ENCODE measurements at regions not wholly inside any gene's neighbourhood (a gene's known extent, or its start where the extent isn't known, plus 50 kb on each side); places are given as distances from the start of the nearest gene placed in this dataset.

DNA sequence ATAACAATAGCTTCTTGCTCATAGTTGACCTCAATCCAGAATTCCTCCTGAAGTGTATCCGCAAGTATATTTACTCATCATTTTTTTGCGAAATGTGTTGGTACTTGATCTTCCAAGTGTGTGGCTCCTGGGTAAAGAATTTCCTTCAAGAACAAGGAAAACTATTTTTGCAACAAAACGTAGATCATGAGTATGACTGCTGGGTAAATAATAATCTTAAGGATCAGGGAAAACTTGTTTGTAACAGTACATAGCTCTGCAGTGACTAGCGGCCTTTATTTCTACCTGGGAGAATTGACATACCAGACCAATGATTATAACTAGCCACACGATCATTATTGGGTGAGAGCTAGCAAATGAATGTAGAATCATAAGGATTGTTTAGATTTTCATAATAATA lies 1311.7 kb downstream of the ARAP2 start:
- DNase-seq (ENCODE audit: extremely low spot score, unreplicated experiment): no peak
- H3K27ac Mint-ChIP-seq: no peak overlapping the region
- H3K27me3 Mint-ChIP-seq: no peaks in the 10 kb centered on the region
- H3K4me3 Mint-ChIP-seq: no peak overlapping the region
- H3K4me1 Mint-ChIP-seq (ENCODE audit: unreplicated experiment): no peaks in the 10 kb centered on the region
- no peaks in the 10 kb centered on the region for H3K36me3 Mint-ChIP-seq
- H3K9me3 Mint-ChIP-seq: no peaks in the 10 kb centered on the region
- TF ChIP-seq, protein P1, sequence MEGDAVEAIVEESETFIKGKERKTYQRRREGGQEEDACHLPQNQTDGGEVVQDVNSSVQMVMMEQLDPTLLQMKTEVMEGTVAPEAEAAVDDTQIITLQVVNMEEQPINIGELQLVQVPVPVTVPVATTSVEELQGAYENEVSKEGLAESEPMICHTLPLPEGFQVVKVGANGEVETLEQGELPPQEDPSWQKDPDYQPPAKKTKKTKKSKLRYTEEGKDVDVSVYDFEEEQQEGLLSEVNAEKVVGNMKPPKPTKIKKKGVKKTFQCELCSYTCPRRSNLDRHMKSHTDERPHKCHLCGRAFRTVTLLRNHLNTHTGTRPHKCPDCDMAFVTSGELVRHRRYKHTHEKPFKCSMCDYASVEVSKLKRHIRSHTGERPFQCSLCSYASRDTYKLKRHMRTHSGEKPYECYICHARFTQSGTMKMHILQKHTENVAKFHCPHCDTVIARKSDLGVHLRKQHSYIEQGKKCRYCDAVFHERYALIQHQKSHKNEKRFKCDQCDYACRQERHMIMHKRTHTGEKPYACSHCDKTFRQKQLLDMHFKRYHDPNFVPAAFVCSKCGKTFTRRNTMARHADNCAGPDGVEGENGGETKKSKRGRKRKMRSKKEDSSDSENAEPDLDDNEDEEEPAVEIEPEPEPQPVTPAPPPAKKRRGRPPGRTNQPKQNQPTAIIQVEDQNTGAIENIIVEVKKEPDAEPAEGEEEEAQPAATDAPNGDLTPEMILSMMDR (conservative IDR thresholded peaks at IDR 0.05): no peak

DNA sequence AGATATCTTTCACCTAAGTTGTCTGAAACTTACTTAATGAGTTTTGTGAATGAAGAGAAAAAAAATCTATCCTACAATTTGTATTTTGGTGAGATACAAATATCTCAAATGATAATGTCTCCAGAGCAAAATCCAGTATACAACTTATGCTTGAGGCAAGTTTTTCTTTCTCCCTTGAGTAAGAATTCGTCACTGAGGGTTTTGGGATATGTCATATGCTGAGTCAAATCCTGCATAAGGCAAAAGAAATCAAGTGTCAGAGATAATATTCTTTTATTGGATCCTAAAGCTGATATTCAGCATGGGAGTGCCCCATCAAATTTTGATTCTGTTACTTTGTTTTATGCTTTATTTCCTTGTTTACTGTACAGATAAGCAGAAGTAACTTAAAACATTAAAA lies 1308.6 kb downstream of the ARAP2 start:
- Mint-ChIP-seq H3K4me3 (no peak overlapping the region), H3K4me1 (ENCODE audit: unreplicated experiment) (no peaks in the 10 kb centered on the region), H3K27me3 (no peaks in the 10 kb centered on the region), H3K9me3 (no peaks in the 10 kb centered on the region), H3K36me3 (no peaks in the 10 kb centered on the region), H3K27ac (no peak overlapping the region)
- no peak for DNase-seq (ENCODE audit: extremely low spot score, unreplicated experiment)
- TF ChIP-seq, protein P1 (conservative IDR thresholded peaks at IDR 0.05): no peak

DNA sequence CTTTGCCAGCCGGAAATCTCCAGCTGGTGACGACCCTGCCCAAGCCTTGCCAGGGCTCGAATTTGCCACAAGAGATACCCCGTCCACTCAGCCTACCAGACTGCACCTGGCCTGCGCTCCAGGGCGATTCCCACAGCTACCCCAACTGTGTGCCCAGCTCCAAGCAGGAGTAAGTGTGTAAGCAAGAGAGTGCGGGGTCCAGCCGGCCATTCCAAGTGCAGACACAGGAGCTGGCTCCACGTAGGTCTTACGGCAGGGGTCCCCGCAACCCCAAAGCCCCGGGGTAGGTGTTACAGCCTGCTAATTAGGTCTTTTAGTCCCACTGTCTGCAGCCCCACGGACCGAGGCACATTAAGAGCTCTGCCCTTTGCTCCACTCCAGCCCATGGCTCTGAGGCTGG lies 1305.2 kb downstream of the ARAP2 start:
- H3K4me3 Mint-ChIP-seq: no peak overlapping the region
- no peaks in the 10 kb centered on the region for H3K9me3 Mint-ChIP-seq
- H3K27ac Mint-ChIP-seq: no peak overlapping the region
- TF ChIP-seq, protein P1 (conservative IDR thresholded peaks at IDR 0.05): no peak
- DNase-seq (ENCODE audit: extremely low spot score, unreplicated experiment): no peak
- no peaks in the 10 kb centered on the region for H3K36me3 Mint-ChIP-seq
- no peaks in the 10 kb centered on the region for H3K4me1 Mint-ChIP-seq (ENCODE audit: unreplicated experiment)
- no peaks in the 10 kb centered on the region for H3K27me3 Mint-ChIP-seq

DNA sequence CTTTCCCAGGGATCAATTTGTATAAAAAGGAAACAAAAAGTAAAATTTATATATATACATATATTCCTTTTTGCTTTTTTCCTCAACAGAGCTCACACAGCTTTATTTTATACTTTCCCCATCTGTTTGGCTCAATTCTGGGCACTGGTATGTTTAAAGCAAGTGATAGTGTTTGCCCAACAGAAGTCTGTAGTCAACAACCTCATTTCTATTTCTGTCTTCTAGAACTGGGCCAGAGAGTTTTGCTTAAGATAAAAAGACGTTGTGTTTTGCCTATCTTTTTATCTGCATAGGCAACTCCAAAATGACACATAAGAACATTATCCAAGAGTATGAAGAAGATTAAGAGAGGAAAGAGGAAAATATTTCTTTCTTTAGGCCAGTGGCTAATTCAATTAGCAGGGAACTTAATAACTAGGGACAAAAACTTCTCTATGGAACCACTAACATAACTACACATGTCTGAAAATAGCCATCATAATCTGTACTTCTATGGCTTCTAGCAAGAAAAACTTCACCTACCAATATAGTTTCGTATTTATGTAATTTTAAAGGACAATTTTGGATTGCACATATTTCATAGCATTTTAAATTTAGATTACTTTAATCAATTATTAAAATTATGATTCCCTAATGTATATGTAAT lies 1300.5 kb downstream of the ARAP2 start:
- no peaks in the 10 kb centered on the region for H3K36me3 Mint-ChIP-seq
- TF ChIP-seq, protein P1 (conservative IDR thresholded peaks at IDR 0.05): no peak

DNA sequence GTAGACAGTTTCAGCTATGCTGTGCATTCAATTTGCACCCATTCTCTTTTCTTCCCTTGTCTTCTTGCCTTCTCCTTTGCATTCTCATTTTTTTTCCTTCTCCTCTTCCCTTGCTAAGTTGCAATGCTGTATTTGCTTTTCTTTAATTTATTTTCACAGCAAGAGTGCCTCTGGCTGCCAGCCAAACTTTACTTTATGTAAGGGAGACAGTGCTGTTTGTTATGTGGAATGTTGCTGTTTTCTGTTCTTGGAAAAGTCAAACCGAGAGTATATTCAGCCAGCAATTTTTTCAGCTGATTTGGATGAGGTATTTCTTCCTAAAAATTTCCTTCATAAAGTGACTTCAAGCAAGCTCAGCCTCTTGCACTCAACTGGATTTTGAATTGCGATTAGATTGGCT lies 1293.4 kb downstream of the ARAP2 start:
- Mint-ChIP-seq H3K9me3 (no peaks in the 10 kb centered on the region), H3K4me3 (no peak overlapping the region), H3K36me3 (no peaks in the 10 kb centered on the region), H3K4me1 (ENCODE audit: unreplicated experiment) (peaks cover 9% of the 10 kb centered on the region), H3K27me3 (no peaks in the 10 kb centered on the region), H3K27ac (no peak overlapping the region)
- no peak for DNase-seq (ENCODE audit: extremely low spot score, unreplicated experiment)
- TF ChIP-seq, protein P1 (conservative IDR thresholded peaks at IDR 0.05): no peak

More for the DNA sequence above, 1300.5 kb downstream of the ARAP2 start:
- H3K4me3 Mint-ChIP-seq: no peak overlapping the region
- H3K4me1 Mint-ChIP-seq (ENCODE audit: unreplicated experiment): peaks cover 8% of the 10 kb centered on the region
- H3K9me3 Mint-ChIP-seq: no peaks in the 10 kb centered on the region
- H3K27ac Mint-ChIP-seq: no peak overlapping the region
- H3K27me3 Mint-ChIP-seq: no peaks in the 10 kb centered on the region
- no peak for DNase-seq (ENCODE audit: extremely low spot score, unreplicated experiment)

All from type B pancreatic cell (in vitro differentiated cells).